ENCODE measurements at regions not wholly inside any gene's neighbourhood (a gene's known extent, or its start where the extent isn't known, plus 50 kb on each side); places are given as distances from the start of the nearest gene placed in this dataset.

DNA sequence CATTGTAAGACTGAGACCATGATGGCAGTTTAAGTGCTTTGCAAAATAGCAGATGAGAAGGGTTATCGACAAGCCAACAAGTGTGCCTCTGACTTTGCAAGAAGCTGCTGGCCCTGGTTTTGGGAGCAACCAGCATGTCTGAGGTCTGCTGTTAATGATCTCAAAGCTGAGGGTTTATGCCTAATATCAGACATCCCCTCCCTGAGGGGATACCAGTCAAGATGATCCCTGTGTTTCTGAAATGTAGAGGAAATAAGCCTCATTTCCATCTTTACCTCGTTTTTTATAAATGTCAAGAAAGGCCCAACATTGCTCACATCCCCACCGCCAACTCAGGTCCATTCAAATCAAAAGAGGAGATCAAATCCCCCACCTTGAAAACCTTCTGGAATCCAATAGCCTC is 120.6 kb downstream of the MYCN start:
- H3K79me2 ChIP-seq, result no peaks in the 10 kb centered on the region
- no peak overlapping the region for H3K4me3 ChIP-seq (ENCODE audit: low read depth, low read length)
- no peak overlapping the region for H2AFZ ChIP-seq
- H3K36me3 ChIP-seq (ENCODE audit: control insufficient read depth, insufficient read depth, low read length), result no peaks in the 10 kb centered on the region
- no peaks in the 10 kb centered on the region for H3K9me3 ChIP-seq (ENCODE audit: control insufficient read depth, low read length)
- H3K9ac ChIP-seq, result no peak overlapping the region
- no peaks in the 10 kb centered on the region for H3K4me1 ChIP-seq
- H3K27ac ChIP-seq, result no peak overlapping the region
- TF ChIP-seq CTCF (IDR thresholded peaks at IDR 0.05), result no peak
- no peak overlapping the region for H3K4me2 ChIP-seq (ENCODE audit: low read length)
- H3K27me3 ChIP-seq (ENCODE audit: control insufficient read depth, insufficient read depth, low read length), result no peaks in the 10 kb centered on the region

DNA sequence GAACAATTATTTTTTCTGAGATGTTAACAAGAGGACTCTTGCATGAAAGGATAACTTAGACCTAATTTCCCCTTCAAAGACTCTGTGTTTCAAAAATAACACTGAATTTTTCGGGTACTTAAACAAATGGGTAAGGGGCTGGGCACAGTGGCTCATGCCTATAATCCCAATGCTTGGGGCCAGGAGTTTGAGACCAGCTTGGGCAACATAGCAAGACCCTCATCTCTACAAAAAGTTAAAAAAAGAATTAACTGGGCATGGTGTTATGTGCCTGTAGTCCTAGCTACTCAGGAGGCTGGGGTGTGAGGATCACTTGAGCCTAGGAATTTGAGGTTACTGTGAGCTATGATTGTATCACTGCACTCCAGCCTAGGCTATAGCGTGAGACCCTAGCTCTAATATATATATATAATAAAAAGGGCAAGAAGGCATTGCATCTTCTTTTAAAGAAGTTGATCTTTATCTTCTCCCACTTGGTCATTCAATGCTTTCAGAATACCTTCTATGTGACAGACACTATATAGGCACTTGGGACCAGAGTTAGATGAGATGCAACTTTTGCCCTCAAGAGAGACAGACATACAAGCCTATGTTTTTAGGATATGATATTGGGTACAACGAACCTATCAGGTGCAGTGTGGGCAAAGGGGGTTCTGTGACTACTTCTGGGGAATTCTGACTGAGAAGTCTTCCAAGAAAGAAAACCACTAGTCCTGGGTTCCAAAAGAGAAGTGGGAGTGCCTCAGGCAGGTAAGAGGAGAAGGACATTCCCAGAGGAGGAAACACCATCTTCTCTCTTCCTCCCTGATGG is 120.0 kb downstream of the MYCN start:
- Histone ChIP-seq H3K79me2 (no peaks in the 10 kb centered on the region), H3K4me2 (ENCODE audit: low read length) (no peak overlapping the region), H3K36me3 (ENCODE audit: control insufficient read depth, insufficient read depth, low read length) (no peaks in the 10 kb centered on the region), H3K27ac (no peak overlapping the region), H2AFZ (no peak overlapping the region), H3K4me3 (ENCODE audit: low read depth, low read length) (no peak overlapping the region), H3K9me3 (ENCODE audit: control insufficient read depth, low read length) (no peaks in the 10 kb centered on the region), H3K27me3 (ENCODE audit: control insufficient read depth, insufficient read depth, low read length) (no peaks in the 10 kb centered on the region), H3K9ac (no peak overlapping the region), H3K4me1 (no peaks in the 10 kb centered on the region)
- TF ChIP-seq CTCF (IDR thresholded peaks at IDR 0.05), result no peak

DNA sequence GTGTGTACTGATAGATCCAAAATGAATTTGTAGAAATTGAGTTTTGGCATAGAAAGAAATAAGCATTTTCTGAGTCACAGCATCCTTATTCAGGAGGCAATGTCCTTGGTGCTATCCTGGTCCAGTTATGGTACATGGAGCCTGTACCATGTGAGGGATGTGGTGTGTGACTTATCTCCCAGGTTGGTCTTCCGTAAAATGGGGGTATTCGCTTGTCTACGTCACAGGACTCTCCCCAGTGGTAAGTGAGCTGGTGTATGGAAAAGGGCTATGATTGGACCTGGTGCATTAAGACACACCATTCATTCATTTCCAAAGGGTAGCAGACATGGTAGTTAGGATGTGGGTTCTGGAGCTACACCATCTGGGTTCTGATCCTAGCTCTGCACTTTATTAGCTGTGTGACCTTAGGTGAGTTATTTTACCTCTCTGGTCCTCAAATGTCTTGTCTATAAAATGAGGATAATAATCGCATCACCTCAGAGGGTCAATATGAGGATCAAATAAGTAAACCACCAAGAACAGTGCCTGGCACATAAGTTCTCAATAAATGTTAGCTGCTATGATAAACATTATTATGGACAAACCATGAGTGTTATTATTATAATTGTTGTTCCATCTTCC is 119.2 kb downstream of the MYCN start:
- Histone ChIP-seq H3K79me2 (no peaks in the 10 kb centered on the region), H3K27me3 (ENCODE audit: control insufficient read depth, insufficient read depth, low read length) (no peaks in the 10 kb centered on the region), H3K36me3 (ENCODE audit: control insufficient read depth, insufficient read depth, low read length) (no peaks in the 10 kb centered on the region), H3K9me3 (ENCODE audit: control insufficient read depth, low read length) (no peaks in the 10 kb centered on the region), H2AFZ (no peak overlapping the region), H3K4me3 (ENCODE audit: low read depth, low read length) (no peak overlapping the region), H3K4me1 (no peaks in the 10 kb centered on the region), H3K9ac (no peak overlapping the region), H3K27ac (no peak overlapping the region), H3K4me2 (ENCODE audit: low read length) (no peak overlapping the region)
- no peak for TF ChIP-seq CTCF (IDR thresholded peaks at IDR 0.05)

DNA sequence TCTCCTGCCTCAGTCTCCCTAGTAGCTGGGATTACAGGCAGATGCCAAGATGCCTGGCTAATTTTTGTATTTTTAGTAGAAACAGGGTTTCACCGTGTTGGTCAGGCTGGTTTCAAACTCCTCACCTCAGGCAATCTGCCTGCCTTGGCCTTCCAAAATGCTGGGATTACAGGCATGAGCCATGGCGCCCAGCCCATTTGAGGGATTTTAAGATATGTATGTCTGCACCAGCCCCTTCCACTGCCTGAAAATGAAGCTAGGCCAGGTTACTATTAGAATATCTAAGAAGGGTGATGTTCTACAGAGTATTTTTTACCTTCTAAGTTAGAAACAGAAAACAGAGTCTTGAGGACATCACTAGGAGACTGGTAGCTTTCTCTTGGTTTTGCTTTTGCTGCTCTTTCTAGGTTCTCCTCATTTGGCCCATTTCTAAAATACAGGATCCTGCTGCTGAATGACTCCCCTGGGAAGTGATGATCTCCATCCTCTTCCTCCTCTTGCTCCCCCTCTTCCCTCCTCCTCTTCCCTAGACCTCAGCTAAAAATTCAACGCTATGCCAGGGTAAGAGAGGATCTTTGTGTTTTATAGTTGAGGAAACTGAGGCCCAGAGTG is 118.5 kb downstream of the MYCN start:
- Histone ChIP-seq H3K4me1 (no peaks in the 10 kb centered on the region), H3K79me2 (no peaks in the 10 kb centered on the region), H3K9ac (no peak overlapping the region), H3K36me3 (ENCODE audit: control insufficient read depth, insufficient read depth, low read length) (no peaks in the 10 kb centered on the region), H3K9me3 (ENCODE audit: control insufficient read depth, low read length) (no peaks in the 10 kb centered on the region), H3K4me3 (ENCODE audit: low read depth, low read length) (no peak overlapping the region), H3K4me2 (ENCODE audit: low read length) (no peak overlapping the region), H2AFZ (no peak overlapping the region), H3K27ac (no peak overlapping the region), H3K27me3 (ENCODE audit: control insufficient read depth, insufficient read depth, low read length) (no peaks in the 10 kb centered on the region)
- TF ChIP-seq CTCF (IDR thresholded peaks at IDR 0.05), result no peak
